NT2/D1 (cell line): ENCODE measurements at regions not wholly inside any gene's neighbourhood (a gene's known extent, or its start where the extent isn't known, plus 50 kb on each side); places are given as distances from the start of the nearest gene placed in this dataset.
"Not testable (repeated sequence)": the region's sequence is repeated elsewhere in the genome, so short reads cannot be mapped to it uniquely, and the experiment has no call there.

Experiments
- YY1 ChIP-seq: IDR thresholded peaks from 2 replicates; pipeline ENCODE4 v1.6.1; 2011; ENCODE audit not compliant: insufficient read length, insufficient read depth
- ZNF274 ChIP-seq: IDR thresholded peaks from 2 replicates; pipeline ENCODE4 v1.6.1; 2011; ENCODE audit warnings: mild to moderate bottlenecking, low read depth, low read length

DNA sequence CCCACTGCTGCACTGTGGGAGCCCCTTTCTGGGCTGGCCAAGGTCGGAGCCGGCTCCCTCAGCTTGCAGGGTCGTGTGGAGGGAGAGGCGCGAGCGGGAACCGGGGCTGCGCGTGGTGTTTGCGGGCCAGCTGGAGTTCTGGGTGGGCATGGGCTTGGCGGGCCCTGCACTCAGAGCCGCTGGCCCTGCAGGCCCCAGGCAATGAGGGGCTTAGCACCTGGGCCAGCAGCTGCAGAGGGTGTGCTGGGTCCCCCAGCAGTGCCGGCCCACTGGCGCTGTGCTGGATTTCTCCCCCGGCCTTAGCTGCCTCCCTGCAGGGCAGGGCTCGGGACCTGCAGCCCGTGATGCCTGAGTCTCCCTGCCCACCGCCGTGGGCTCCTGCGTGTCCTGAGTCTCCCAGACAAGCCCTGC is 125.3 kb downstream of the ALG10B start:
- not testable (repeated sequence) for TF ChIP-seq ZNF274, YY1
